ENCODE measurements at regions not wholly inside any gene's neighbourhood (a gene's known extent, or its start where the extent isn't known, plus 50 kb on each side); places are given as distances from the start of the nearest gene placed in this dataset.

GRCh38 chr14:53603994-53604393 is 352.6 kb downstream of the BMP4 start:
- intact Hi-C loops (cut with DNase I; ENCODE audit: low total_unique reads), result no loop called here
- no peaks in the 10 kb centered on the region for H3K27me3 ChIP-seq
- DNase-seq, result no peak
- no peaks in the 10 kb centered on the region for H3K9me3 ChIP-seq
- no peak overlapping the region for H3K27ac ChIP-seq
- TF ChIP-seq CTCF (IDR thresholded peaks at IDR 0.05) (no peak), POLR2A (IDR thresholded peaks at IDR 0.05) (no peak)
- H3K4me3 ChIP-seq, result no peak overlapping the region
- WGBS, 2 donors, result 95 to 97% methylated on average over 5 of the region's 5 CpGs
- H3K36me3 ChIP-seq (ENCODE audit: low read depth, missing control alignments), result no peaks in the 10 kb centered on the region
- H3K4me1 ChIP-seq, result no peaks in the 10 kb centered on the region

DNA sequence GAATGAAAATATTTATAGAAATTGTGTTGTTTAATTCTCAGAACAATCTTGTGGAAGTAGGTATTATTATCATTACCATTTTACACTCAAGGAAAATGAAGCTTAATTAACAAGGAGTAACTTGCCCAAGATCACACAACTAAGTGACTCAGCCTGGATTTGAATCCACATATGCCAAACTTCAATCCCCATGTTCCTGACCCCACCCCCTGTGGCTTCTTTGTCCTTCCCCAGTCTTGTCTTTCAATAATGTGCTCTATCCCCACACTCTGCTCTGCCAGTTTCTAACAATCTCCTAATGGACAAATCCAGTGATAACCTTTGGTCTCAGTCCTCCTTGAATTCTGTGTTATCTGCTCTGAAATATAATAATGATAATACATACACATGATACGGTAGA is 355.2 kb downstream of the BMP4 start:
- no peak for TF ChIP-seq CTCF (IDR thresholded peaks at IDR 0.05)
- TF ChIP-seq POLR2A (IDR thresholded peaks at IDR 0.05), result no peak
- no peak overlapping the region for H3K4me3 ChIP-seq
- H3K27me3 ChIP-seq, result no peaks in the 10 kb centered on the region
- intact Hi-C loops (cut with DNase I; ENCODE audit: low total_unique reads), result no loop called here
- DNase-seq, result no peak
- no peaks in the 10 kb centered on the region for H3K9me3 ChIP-seq
- no peaks in the 10 kb centered on the region for H3K36me3 ChIP-seq (ENCODE audit: low read depth, missing control alignments)
- WGBS, 2 donors, result 47 to 67% methylated on average over 1 of the region's 1 CpG
- no peak overlapping the region for H3K27ac ChIP-seq
- no peaks in the 10 kb centered on the region for H3K4me1 ChIP-seq

GRCh38 chr14:53599221-53599945 is 357.2 kb downstream of the BMP4 start:
- TF ChIP-seq CTCF (IDR thresholded peaks at IDR 0.05), result no peak
- no peak for TF ChIP-seq POLR2A (IDR thresholded peaks at IDR 0.05)
- WGBS, 2 donors, result 67 to 75% methylated on average over 6 of the region's 6 CpGs
- H3K9me3 ChIP-seq, result no peaks in the 10 kb centered on the region

DNA sequence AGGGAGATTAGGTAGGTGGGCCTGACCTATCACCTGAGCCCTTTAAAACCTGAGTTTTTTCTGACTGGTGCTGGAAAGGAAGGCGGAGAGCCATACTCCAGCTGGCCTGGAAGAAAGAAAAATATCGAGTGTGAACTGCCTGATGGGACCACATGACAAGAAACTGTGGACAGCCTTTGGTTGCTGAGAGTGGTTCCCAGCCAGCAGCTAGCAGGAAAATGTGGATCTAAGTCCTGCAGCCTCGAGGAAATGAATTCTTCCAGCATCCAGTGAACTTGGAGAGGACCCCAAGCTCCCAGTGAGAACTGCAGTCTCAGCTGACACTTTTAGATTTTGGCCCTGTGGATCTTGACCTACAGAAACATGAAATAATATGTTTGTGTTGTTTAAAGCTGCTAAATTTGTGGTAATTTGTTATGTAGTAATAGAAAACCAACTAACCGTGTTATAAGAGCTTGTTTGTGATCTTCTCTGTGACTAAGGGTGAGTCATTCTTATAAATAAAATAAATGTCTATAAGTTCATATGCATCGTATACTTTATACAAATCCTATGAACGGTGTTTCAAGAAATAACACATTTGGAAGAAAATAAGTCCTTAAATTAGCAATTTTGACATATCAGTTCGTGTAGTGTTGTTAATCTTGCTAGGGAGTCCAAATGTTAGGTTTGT is 359.6 kb downstream of the BMP4 start:
- WGBS, 2 donors, result 77 to 82% methylated on average over 7 of the region's 7 CpGs
- intact Hi-C loops (cut with DNase I; ENCODE audit: low total_unique reads), result no loop called here
- no peak for DNase-seq

More at GRCh38 chr14:53599221-53599945, 357.2 kb downstream of the BMP4 start:
- Histone ChIP-seq H3K27ac (no peak overlapping the region), H3K36me3 (ENCODE audit: low read depth, missing control alignments) (no peaks in the 10 kb centered on the region), H3K4me3 (no peak overlapping the region), H3K4me1 (no peaks in the 10 kb centered on the region), H3K27me3 (no peaks in the 10 kb centered on the region)
- intact Hi-C loops (cut with DNase I; ENCODE audit: low total_unique reads), result no loop called here
- no peak for DNase-seq

More for the DNA sequence above, 359.6 kb downstream of the BMP4 start:
- no peak for TF ChIP-seq CTCF (IDR thresholded peaks at IDR 0.05)
- no peaks in the 10 kb centered on the region for H3K9me3 ChIP-seq
- no peaks in the 10 kb centered on the region for H3K36me3 ChIP-seq (ENCODE audit: low read depth, missing control alignments)
- no peaks in the 10 kb centered on the region for H3K27me3 ChIP-seq
- H3K4me3 ChIP-seq, result no peak overlapping the region
- H3K27ac ChIP-seq, result no peak overlapping the region
- no peaks in the 10 kb centered on the region for H3K4me1 ChIP-seq

Data from testis (tissue), 2 donors.